CD4-positive, alpha-beta T cell (primary cell): ENCODE measurements at regions not wholly inside any gene's neighbourhood (a gene's known extent, or its start where the extent isn't known, plus 50 kb on each side); places are given as distances from the start of the nearest gene placed in this dataset.

Experiments
- ATAC-seq: fragments of 200-7000 bp; cut with Tn5 transposase; one replicate; pipeline ENCODE4 v1.10.0; 2022; ENCODE audit warnings: mild to moderate bottlenecking; ENCODE audit not compliant: poor library complexity
- CTCF ChIA-PET: fragments of 350-600 bp; sonication (Branson Sonifier 250); formaldehyde crosslinking; loops from one replicate; lab custom pipeline; 2021; ENCODE audit warnings: antibody characterized with exemption, inconsistent platforms; lab: Charles Lee
- POLR2A ChIA-PET: fragments of 350-600 bp; sonication (Branson Sonifier 250); formaldehyde crosslinking; loops from one replicate; lab custom pipeline; 2021; ENCODE audit warnings: antibody characterized with exemption, inconsistent platforms; lab: Charles Lee
- DNase-seq, 14 experiments: peaks; one replicate each; pipeline ENCODE4 v3.0.0-alpha.2; 2013 to 2020; ENCODE audit warnings: mixed read lengths in 2 of 14
- H3K27ac ChIP-seq, 2 donors: one replicate each; pipeline versions ENCODE4 v1.5.1 to v1.7.0; 2013; ENCODE audit warnings: low read length in 2 of 2, low read depth in 1 of 2, mild to moderate bottlenecking in 1 of 2
- H3K27me3 ChIP-seq, 2 experiments: 1 replicate in 1 of 2; 2 replicates in 1 of 2; pipeline versions ENCODE4 v1.6.1 to v1.7.0; 2013; ENCODE audit warnings: low read length in 2 of 2, control low read depth in 1 of 2, mild to moderate bottlenecking in 1 of 2, moderate library complexity in 1 of 2; ENCODE audit not compliant: insufficient read depth in 2 of 2, control insufficient read depth in 1 of 2
- H3K36me3 ChIP-seq: one replicate; pipeline ENCODE4 v1.6.1; 2013; ENCODE audit warnings: low read length, control low read depth; ENCODE audit not compliant: insufficient read depth
- H3K4me1 ChIP-seq: one replicate; pipeline ENCODE4 v1.6.1; 2013; ENCODE audit warnings: low read length, control low read depth; ENCODE audit not compliant: insufficient read depth
- H3K4me3 ChIP-seq: one replicate; pipeline ENCODE4 v1.5.1; 2013; ENCODE audit warnings: mild to moderate bottlenecking, low read length, moderate library complexity
- H3K9me3 ChIP-seq, 2 experiments: 1 replicate in 1 of 2; 2 replicates in 1 of 2; pipeline versions ENCODE4 v1.6.1 to v1.7.0; 2013; ENCODE audit warnings: low read length in 2 of 2, mild to moderate bottlenecking in 2 of 2, control low read depth in 1 of 2, moderate library complexity in 1 of 2; ENCODE audit not compliant: control insufficient read depth in 1 of 2, insufficient read depth in 1 of 2
- H3K27ac Mint-ChIP-seq: one replicate; pipeline ENCODE4 v1.8.0; 2020; ENCODE audit warnings: mixed read lengths
- H3K27me3 Mint-ChIP-seq: one replicate; pipeline ENCODE4 v1.8.0; 2021; ENCODE audit warnings: mixed read lengths
- H3K36me3 Mint-ChIP-seq: one replicate; pipeline ENCODE4 v1.8.0; 2021; ENCODE audit warnings: low read depth, mixed read lengths
- H3K4me1 Mint-ChIP-seq: one replicate; pipeline ENCODE4 v1.8.0; 2021; ENCODE audit warnings: low read depth, mixed read lengths
- H3K4me3 Mint-ChIP-seq: one replicate; pipeline ENCODE4 v1.8.0; 2020; ENCODE audit warnings: mild to moderate bottlenecking, mixed read lengths
- H3K9me3 Mint-ChIP-seq: one replicate; pipeline ENCODE4 v1.8.0; 2020; ENCODE audit warnings: mixed read lengths
- CTCF ChIP-seq: fragments of 200-600 bp; IDR thresholded peaks from one replicate; pipeline ENCODE4 v1.8.0; 2022; ENCODE audit warnings: antibody characterized with exemption, mild to moderate bottlenecking
- intact Hi-C, 2 experiments: fragments of 100-400 bp; cut with DNase I in 1 of 2; cut with micrococcal nuclease in 1 of 2; formaldehyde crosslinking; loops; one replicate each; pipeline versions ENCODE4 v1.15.1 to v1.9.0; 2023 to 2025; cut with DNase I, micrococcal nuclease

GRCh38 chr1:193699261-193699660, 512.8 kb upstream of the B3GALT2 start:
- intact Hi-C loops = no loop called here
- H3K4me3 ChIP-seq = no peak overlapping the region
- no peaks in the 10 kb centered on the region for H3K36me3 ChIP-seq
- ChIA-PET CTCF (no interaction called here), POLR2A (no interaction called here)
- H3K4me3 Mint-ChIP-seq = no peak overlapping the region
- H3K4me1 ChIP-seq = no peaks in the 10 kb centered on the region
- H3K4me1 Mint-ChIP-seq = peaks cover 14% of the 10 kb centered on the region
- H3K27ac ChIP-seq = no peak overlapping the region
- no peaks in the 10 kb centered on the region for H3K36me3 Mint-ChIP-seq
- no peaks in the 10 kb centered on the region for H3K27me3 Mint-ChIP-seq
- DNase-seq (no peak), ATAC-seq (no peak)
- H3K27me3 ChIP-seq = no peaks in the 10 kb centered on the region
- no peaks in the 10 kb centered on the region for H3K9me3 Mint-ChIP-seq
- no peaks in the 10 kb centered on the region for H3K9me3 ChIP-seq
- no peak for TF ChIP-seq CTCF
- H3K27ac Mint-ChIP-seq = no peak overlapping the region

GRCh38 chr1:193697776-193698175, 511.4 kb upstream of the B3GALT2 start:
- Histone ChIP-seq H3K4me3 (no peak overlapping the region), H3K27me3 (no peaks in the 10 kb centered on the region), H3K27ac (no peak overlapping the region), H3K9me3 (no peaks in the 10 kb centered on the region), H3K36me3 (no peaks in the 10 kb centered on the region), H3K4me1 (no peaks in the 10 kb centered on the region)
- intact Hi-C loops = no loop called here
- POLR2A ChIA-PET = no interaction called here
- no peak overlapping the region for H3K4me3 Mint-ChIP-seq
- H3K9me3 Mint-ChIP-seq = no peaks in the 10 kb centered on the region
- TF ChIP-seq CTCF = no peak
- no peak for ATAC-seq
- H3K27ac Mint-ChIP-seq = no peak overlapping the region
- H3K36me3 Mint-ChIP-seq = no peaks in the 10 kb centered on the region
- H3K4me1 Mint-ChIP-seq = peaks cover 14% of the 10 kb centered on the region
- DNase-seq = no peak
- H3K27me3 Mint-ChIP-seq = no peaks in the 10 kb centered on the region
- CTCF ChIA-PET = no interaction called here

- ATAC-seq (no peak), DNase-seq (no peak)
- no peaks in the 10 kb centered on the region for H3K27me3 Mint-ChIP-seq
- Histone ChIP-seq H3K4me1 (no peaks in the 10 kb centered on the region), H3K9me3 (no peaks in the 10 kb centered on the region), H3K4me3 (no peak overlapping the region), H3K36me3 (no peaks in the 10 kb centered on the region), H3K27me3 (no peaks in the 10 kb centered on the region), H3K27ac (no peak overlapping the region)
- intact Hi-C loops = no loop called here
- H3K9me3 Mint-ChIP-seq = no peaks in the 10 kb centered on the region
- H3K4me3 Mint-ChIP-seq = no peak overlapping the region
- ChIA-PET CTCF (no interaction called here), POLR2A (no interaction called here)
- H3K36me3 Mint-ChIP-seq = no peaks in the 10 kb centered on the region
- no peak overlapping the region for H3K27ac Mint-ChIP-seq
- TF ChIP-seq CTCF = no peak
- peaks cover 14% of the 10 kb centered on the region for H3K4me1 Mint-ChIP-seq
These were observed 510.8 kb upstream of the B3GALT2 start for GRCh38 chr1:193697115-193697762.
